H1 (cell line): ENCODE measurements at regions not wholly inside any gene's neighbourhood (a gene's known extent, or its start where the extent isn't known, plus 50 kb on each side); places are given as distances from the start of the nearest gene placed in this dataset.

Experiments used
- CTCF ChIA-PET: fragments of 300-600 bp; sonication (Branson Sonifier 250); formaldehyde crosslinking; loops from one replicate; lab custom pipeline; 2021; ENCODE audit not compliant: partially characterized antibody; lab: Charles Lee
- POLR2A ChIA-PET: fragments of 300-600 bp; sonication (Branson Sonifier 250); formaldehyde crosslinking; loops from one replicate; lab custom pipeline; 2021; ENCODE audit warnings: inconsistent platforms; ENCODE audit not compliant: partially characterized antibody; lab: Charles Lee
- DNase-seq, 2 experiments: peaks; one replicate each; pipeline versions ENCODE4 v3.0.0 to v3.0.0-alpha.2; 2010 to 2022; ENCODE audit warnings: low spot score in 2 of 2, low read depth in 1 of 2, mixed read lengths in 1 of 2
- FAIRE-seq: peaks from 2 replicates; lab custom pipeline; 2011; peaks lifted over from hg19 to GRCh38; lab: Jason Lieb, UNC
- H2AFZ ChIP-seq: 2 replicates; pipeline ENCODE4 v1.8.1; 2012; ENCODE audit warnings: low read length, inconsistent platforms
- H2AK5ac ChIP-seq: 2 replicates; pipeline ENCODE4 v1.6.1; 2013; ENCODE audit warnings: low read depth, low read length
- H2BK120ac ChIP-seq: replicated peaks from 2 replicates; pipeline ENCODE3; 2013; ENCODE audit warnings: low read depth, low read length, inconsistent platforms
- H2BK12ac ChIP-seq: 2 replicates; pipeline ENCODE4 v1.6.1; 2013; ENCODE audit warnings: low read depth, low read length
- H2BK15ac ChIP-seq: 2 replicates; pipeline ENCODE4 v1.6.1; 2013; ENCODE audit warnings: low read length
- H2BK20ac ChIP-seq: 2 replicates; pipeline ENCODE4 v1.6.1; 2013; ENCODE audit warnings: low read length
- H2BK5ac ChIP-seq: 2 replicates; pipeline ENCODE4 v1.6.1; 2013; ENCODE audit warnings: low read depth, low read length
- H3K14ac ChIP-seq: 2 replicates; pipeline ENCODE4 v1.6.1; 2013; ENCODE audit warnings: inconsistent platforms; ENCODE audit not compliant: insufficient read length
- H3K18ac ChIP-seq: 2 replicates; pipeline ENCODE4 v1.6.1; 2013; ENCODE audit warnings: low read length; ENCODE audit errors: extremely low read depth
- H3K23ac ChIP-seq: 2 replicates; pipeline ENCODE4 v1.6.1; 2013; ENCODE audit warnings: inconsistent platforms; ENCODE audit not compliant: insufficient read length
- H3K23me2 ChIP-seq: 2 replicates; pipeline ENCODE4 v1.6.1; 2013; ENCODE audit warnings: low read depth, low read length
- H3K27ac ChIP-seq: 2 replicates; pipeline ENCODE4 v1.6.1; 2011; ENCODE audit warnings: low read depth, low read length, inconsistent platforms
- H3K27me3 ChIP-seq, 4 experiments: replicated peaks in 1 of 4; 1 replicate in 1 of 4; 2 replicates in 3 of 4; pipeline versions ENCODE4 v1.6.1 to v1.8.1; 2011 to 2013; ENCODE audit warnings: low read length in 3 of 4, mild to moderate bottlenecking in 3 of 4, inconsistent platforms in 2 of 4, mixed read lengths in 2 of 4, moderate library complexity in 1 of 4; ENCODE audit not compliant: control insufficient read depth in 3 of 4, insufficient read depth in 3 of 4; ENCODE audit errors: extremely low read depth in 1 of 4
- H3K36me3 ChIP-seq, 4 experiments: 2 replicates each; pipeline versions ENCODE4 v1.6.1 to v1.8.1; 2011 to 2013; ENCODE audit warnings: mild to moderate bottlenecking in 4 of 4, low read length in 3 of 4, moderate library complexity in 2 of 4, control low read depth in 1 of 4, inconsistent platforms in 1 of 4; ENCODE audit not compliant: insufficient read depth in 4 of 4, control insufficient read depth in 2 of 4
- H3K4ac ChIP-seq: replicated peaks from 2 replicates; pipeline ENCODE3; 2013; ENCODE audit warnings: low read length, low read depth, mixed read lengths, inconsistent platforms; ENCODE audit not compliant: insufficient read length
- H3K4me1 ChIP-seq, 4 experiments: replicated peaks in 1 of 4; 1 replicate in 1 of 4; 2 replicates in 3 of 4; pipeline versions ENCODE4 v1.6.1 to v1.8.1; 2011 to 2013; ENCODE audit warnings: low read length in 3 of 4, inconsistent platforms in 2 of 4, mixed read lengths in 1 of 4; ENCODE audit not compliant: insufficient read depth in 4 of 4, control insufficient read depth in 3 of 4
- H3K4me2 ChIP-seq, 2 experiments: 2 replicates each; pipeline versions ENCODE4 v1.6.1 to v1.8.1; 2011 to 2013; ENCODE audit warnings: low read depth in 2 of 2, low read length in 2 of 2, control low read depth in 1 of 2, inconsistent platforms in 1 of 2, mild to moderate bottlenecking in 1 of 2; ENCODE audit not compliant: insufficient read depth in 1 of 2
- H3K4me3 ChIP-seq, 4 experiments: fragments of 200-600, 300-600 bp in 1 of 4; sonication (generic), shearing (Covaris generic), sonication (Bioruptor Twin) in 1 of 4; 2 replicates each; pipeline versions ENCODE4 v1.5.1 to v1.8.1; 2011 to 2016; ENCODE audit warnings: low read length in 4 of 4, low read depth in 3 of 4, control low read depth in 2 of 4, inconsistent platforms in 2 of 4, mild to moderate bottlenecking in 2 of 4, mixed read lengths in 1 of 4, moderate library complexity in 1 of 4; ENCODE audit not compliant: insufficient read depth in 2 of 4; ENCODE audit errors: extremely low read depth in 1 of 4
- H3K56ac ChIP-seq: replicated peaks from 2 replicates; pipeline ENCODE3; 2013; ENCODE audit warnings: low read depth, mild to moderate bottlenecking, mixed read lengths, low read length, inconsistent platforms; ENCODE audit not compliant: insufficient read length
- H3K79me1 ChIP-seq: 2 replicates; pipeline ENCODE4 v1.6.1; 2013; ENCODE audit warnings: low read depth, low read length, control low read depth
- H3K79me2 ChIP-seq, 2 experiments: 2 replicates each; pipeline versions ENCODE4 v1.6.1 to v1.8.1; 2012 to 2013; ENCODE audit warnings: low read length in 2 of 2, mild to moderate bottlenecking in 2 of 2, inconsistent platforms in 1 of 2; ENCODE audit not compliant: insufficient read depth in 2 of 2, control insufficient read depth in 1 of 2
- H3K9ac ChIP-seq, 4 experiments: replicated peaks in 1 of 4; 1 replicate in 1 of 4; 2 replicates in 3 of 4; pipeline versions ENCODE4 v1.6.1 to v1.8.1; 2011 to 2013; ENCODE audit warnings: low read depth in 3 of 4, low read length in 3 of 4, control low read depth in 2 of 4, mild to moderate bottlenecking in 2 of 4, moderate library complexity in 2 of 4, inconsistent platforms in 1 of 4; ENCODE audit errors: extremely low read depth in 1 of 4
- H3K9me3 ChIP-seq, 2 experiments: 2 replicates each; pipeline versions ENCODE4 v1.6.1 to v1.8.1; 2012 to 2013; ENCODE audit warnings: mild to moderate bottlenecking in 2 of 2, moderate library complexity in 2 of 2, control low read depth in 1 of 2, inconsistent platforms in 1 of 2, low read depth in 1 of 2, low read length in 1 of 2, mixed read lengths in 1 of 2; ENCODE audit not compliant: insufficient read depth in 2 of 2
- H4K20me1 ChIP-seq, 2 experiments: replicated peaks in 1 of 2; 2 replicates each; pipeline versions ENCODE3 to v1.8.1; 2011 to 2013; ENCODE audit warnings: inconsistent platforms in 2 of 2, low read length in 2 of 2, mild to moderate bottlenecking in 1 of 2; ENCODE audit not compliant: insufficient read depth in 2 of 2, control insufficient read depth in 1 of 2
- H4K5ac ChIP-seq: 2 replicates; pipeline ENCODE4 v1.6.1; 2013; ENCODE audit warnings: low read length, low read depth, mixed read lengths, inconsistent platforms; ENCODE audit not compliant: insufficient read length
- H4K8ac ChIP-seq: 2 replicates; pipeline ENCODE4 v1.8.0; 2013; ENCODE audit warnings: mild to moderate bottlenecking, moderate library complexity, low read length, inconsistent platforms; ENCODE audit not compliant: insufficient read depth; ENCODE audit errors: extremely low read depth
- H4K91ac ChIP-seq: replicated peaks from 2 replicates; pipeline ENCODE3; 2013; ENCODE audit warnings: low read length, mixed read lengths, inconsistent platforms; ENCODE audit not compliant: insufficient read length
- ASH2L ChIP-seq: fragments of 200-600, 300-600 bp; sonication (generic); IDR thresholded peaks from one replicate; pipeline ENCODE4 v1.7.1; 2017; ENCODE audit warnings: low read length
- BRCA1 ChIP-seq: IDR thresholded peaks from 2 replicates; pipeline ENCODE4 v1.6.1; 2012; ENCODE audit warnings: low read depth, low read length, improper control_type of control experiment
- CBX5 ChIP-seq: fragments of 300-800, 300-1000 bp; sonication (generic); IDR thresholded peaks from 2 replicates; pipeline ENCODE4 v1.7.1; 2016; ENCODE audit warnings: antibody characterized with exemption, low read length, low read depth
- CEBPB ChIP-seq: IDR thresholded peaks from 2 replicates; pipeline ENCODE4 v1.6.1; 2012; ENCODE audit warnings: low read depth, low read length
- CHD1 ChIP-seq: IDR thresholded peaks from 2 replicates; pipeline ENCODE4 v1.6.1; 2012; ENCODE audit warnings: low read depth, low read length, improper control_type of control experiment
- KDM4A ChIP-seq: IDR thresholded peaks from one replicate; pipeline ENCODE4 v1.7.1; 2012; ENCODE audit warnings: low read depth, mild to moderate bottlenecking, moderate library complexity, low read length, inconsistent platforms; ENCODE audit not compliant: severe bottlenecking
- POLR2AphosphoS5 ChIP-seq: IDR thresholded peaks from 2 replicates; pipeline ENCODE4 v1.6.1; 2011; ENCODE audit warnings: low read depth, low read length
- POU5F1 ChIP-seq: IDR thresholded peaks from 2 replicates; pipeline ENCODE4 v1.6.1; 2011; ENCODE audit warnings: low read depth, mild to moderate bottlenecking, low read length, moderate library complexity
- RFX5 ChIP-seq: IDR thresholded peaks from 2 replicates; pipeline ENCODE4 v1.6.1; 2011; ENCODE audit warnings: low read depth, low read length, improper control_type of control experiment, borderline replicate concordance
- SIRT6 ChIP-seq: IDR thresholded peaks from one replicate; pipeline ENCODE4 v1.7.1; 2012; ENCODE audit warnings: low read length, inconsistent platforms
- SP2 ChIP-seq: IDR thresholded peaks from 2 replicates; pipeline ENCODE4 v1.6.1; 2012; ENCODE audit warnings: mild to moderate bottlenecking, low read length, inconsistent platforms
- SRF ChIP-seq: IDR thresholded peaks from 2 replicates; pipeline ENCODE4 v1.6.1; 2011; ENCODE audit warnings: mild to moderate bottlenecking, low read depth, low read length, moderate library complexity
- TAF1 ChIP-seq: IDR thresholded peaks from 2 replicates; pipeline ENCODE4 v1.6.1; 2011; ENCODE audit warnings: mild to moderate bottlenecking, low read depth, low read length
- TAF7 ChIP-seq: optimal IDR thresholded peaks from 2 replicates; pipeline ENCODE3; 2011; ENCODE audit warnings: low read depth, mild to moderate bottlenecking, inconsistent platforms, low read length, moderate library complexity, borderline replicate concordance
- ZNF274 ChIP-seq: IDR thresholded peaks from 2 replicates; pipeline ENCODE4 v1.7.0; 2012; ENCODE audit warnings: low read length, borderline replicate concordance; ENCODE audit errors: extremely low read depth
- WGBS, 2 experiments: shearing (Covaris generic) in 1 of 2; methylation state at CpG; one replicate each; pipeline versions ENCODE4 v1.1.6 to v1.1.7; 2013 to 2015; ENCODE audit warnings: low lambda C conversion rate in 2 of 2, mixed read lengths in 2 of 2, inconsistent platforms in 1 of 2, low coverage in 1 of 2, missing lambda C conversion rate in 1 of 2; ENCODE audit not compliant: insufficient replicate concordance in 2 of 2, insufficient coverage in 1 of 2, insufficient read length in 1 of 2; ENCODE audit errors: extremely low coverage in 1 of 2, missing lambda C conversion rate in 1 of 2; 5-methylcytosine and 5-hydroxymethylcytosine counted together
- TF ChIP-seq, protein P1 (sequence below): IDR thresholded peaks from 2 replicates; pipeline ENCODE4 v1.6.1; 2012; ENCODE audit warnings: low read length, inconsistent platforms

- no peak overlapping the region for H3K27ac ChIP-seq
- H3K9ac ChIP-seq: no peak overlapping the region
- no peaks in the 10 kb centered on the region for H3K9me3 ChIP-seq
- no peak for FAIRE-seq
- H3K23ac ChIP-seq: no peak overlapping the region
- H3K79me1 ChIP-seq: no peaks in the 10 kb centered on the region
- ChIA-PET POLR2A (no interaction called here), CTCF (no interaction called here)
- no peak overlapping the region for H3K14ac ChIP-seq
- no peaks in the 10 kb centered on the region for H3K23me2 ChIP-seq
- no peak for DNase-seq
- no peak overlapping the region for H3K18ac ChIP-seq
- H3K4ac ChIP-seq: no peak overlapping the region
- H2BK120ac ChIP-seq: no peak overlapping the region
- no peaks in the 10 kb centered on the region for H3K27me3 ChIP-seq
- no peak overlapping the region for H2BK12ac ChIP-seq
- H4K8ac ChIP-seq: no peak overlapping the region
- H3K4me2 ChIP-seq: no peak overlapping the region
- H2BK5ac ChIP-seq: no peak overlapping the region
- H4K5ac ChIP-seq: no peak overlapping the region
- no peak overlapping the region for H3K4me3 ChIP-seq
- no peaks in the 10 kb centered on the region for H4K20me1 ChIP-seq
- H2BK20ac ChIP-seq: no peak overlapping the region
- H3K4me1 ChIP-seq: no peaks in the 10 kb centered on the region
- 91% methylated on average over 2 of the region's 2 CpGs; no CpG with 5 or more reads in 1 of the 2 experiments for WGBS, 2 experiments
- no peaks in the 10 kb centered on the region for H3K79me2 ChIP-seq
- no peak overlapping the region for H3K56ac ChIP-seq
- H2AFZ ChIP-seq: no peak overlapping the region
- H2BK15ac ChIP-seq: no peak overlapping the region
- no peak overlapping the region for H4K91ac ChIP-seq
- H3K36me3 ChIP-seq: no peaks in the 10 kb centered on the region
- H2AK5ac ChIP-seq: no peak overlapping the region
- TF ChIP-seq CBX5: no peak
- no peak for TF ChIP-seq SIRT6
- no peak for TF ChIP-seq SP2
- no peak for TF ChIP-seq KDM4A
- TF ChIP-seq, protein P1, sequence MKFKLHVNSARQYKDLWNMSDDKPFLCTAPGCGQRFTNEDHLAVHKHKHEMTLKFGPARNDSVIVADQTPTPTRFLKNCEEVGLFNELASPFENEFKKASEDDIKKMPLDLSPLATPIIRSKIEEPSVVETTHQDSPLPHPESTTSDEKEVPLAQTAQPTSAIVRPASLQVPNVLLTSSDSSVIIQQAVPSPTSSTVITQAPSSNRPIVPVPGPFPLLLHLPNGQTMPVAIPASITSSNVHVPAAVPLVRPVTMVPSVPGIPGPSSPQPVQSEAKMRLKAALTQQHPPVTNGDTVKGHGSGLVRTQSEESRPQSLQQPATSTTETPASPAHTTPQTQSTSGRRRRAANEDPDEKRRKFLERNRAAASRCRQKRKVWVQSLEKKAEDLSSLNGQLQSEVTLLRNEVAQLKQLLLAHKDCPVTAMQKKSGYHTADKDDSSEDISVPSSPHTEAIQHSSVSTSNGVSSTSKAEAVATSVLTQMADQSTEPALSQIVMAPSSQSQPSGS: no peak
- no peak for TF ChIP-seq POU5F1
- TF ChIP-seq POLR2AphosphoS5: no peak
- no peak for TF ChIP-seq CHD1
- no peak for TF ChIP-seq CEBPB
- no peak for TF ChIP-seq RFX5
- no peak for TF ChIP-seq TAF7
- TF ChIP-seq ASH2L: no peak
- TF ChIP-seq ZNF274: no peak
- no peak for TF ChIP-seq BRCA1
- TF ChIP-seq SRF: no peak
- no peak for TF ChIP-seq TAF1
Observed at GRCh38 chr5:14082973-14083372, 60.2 kb upstream of the TRIO start.
